Epithelial cell of proximal tubule (primary cell): ENCODE measurements at regions not wholly inside any gene's neighbourhood (a gene's known extent, or its start where the extent isn't known, plus 50 kb on each side); places are given as distances from the start of the nearest gene placed in this dataset.

Experiments
- DNase-seq: peaks from one replicate; pipeline ENCODE4 v3.0.0-alpha.2; 2011; ENCODE audit warnings: low read depth
- H3K4me3 ChIP-seq: 2 replicates; pipeline ENCODE4 v1.5.1; 2011; ENCODE audit warnings: low read depth, mild to moderate bottlenecking, low read length
- CTCF ChIP-seq: conservative IDR thresholded peaks from 2 replicates; pipeline ENCODE4 v1.5.1; 2012; ENCODE audit warnings: low read depth, mild to moderate bottlenecking, low read length

DNA sequence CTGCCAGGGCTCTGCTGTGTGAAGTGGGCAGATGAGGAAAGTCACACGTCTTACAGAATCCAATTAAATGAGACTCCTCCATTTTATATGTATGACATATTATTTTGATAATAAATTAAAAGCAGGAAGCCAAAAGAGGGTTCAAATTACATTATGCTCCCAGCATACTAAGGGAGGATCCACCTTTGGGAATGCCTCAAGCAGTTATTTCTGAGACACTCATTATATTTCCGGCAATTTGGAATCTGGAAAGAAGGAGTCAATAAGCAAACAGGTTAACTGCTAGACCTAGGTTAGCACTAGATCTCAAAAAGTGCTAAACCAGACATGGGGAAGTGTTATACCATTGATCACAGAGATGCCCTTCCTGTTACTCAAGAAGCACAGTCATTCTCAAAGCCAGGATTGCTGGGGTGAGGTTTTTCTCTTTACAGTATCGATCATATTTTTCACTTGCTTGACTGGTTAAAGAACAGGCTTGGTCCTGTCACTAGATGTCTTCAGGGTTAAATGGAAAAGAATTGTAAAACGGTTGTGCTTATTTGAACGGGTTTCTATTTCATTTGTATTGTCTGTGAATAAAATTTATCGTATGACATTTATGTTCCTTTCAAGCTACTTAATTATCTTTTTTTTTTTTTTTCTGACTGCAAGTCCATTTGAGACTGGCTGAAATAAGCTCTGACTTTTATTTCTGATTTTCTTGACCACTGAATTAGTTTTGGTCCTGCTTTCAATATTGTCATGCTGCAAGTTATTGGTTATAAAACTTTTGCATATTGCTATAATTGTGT, 523.2 kb downstream of the KLF12 start:
- H3K4me3 ChIP-seq, result no peak overlapping the region
- DNase-seq, result no peak
- TF ChIP-seq CTCF, result no peak

DNA sequence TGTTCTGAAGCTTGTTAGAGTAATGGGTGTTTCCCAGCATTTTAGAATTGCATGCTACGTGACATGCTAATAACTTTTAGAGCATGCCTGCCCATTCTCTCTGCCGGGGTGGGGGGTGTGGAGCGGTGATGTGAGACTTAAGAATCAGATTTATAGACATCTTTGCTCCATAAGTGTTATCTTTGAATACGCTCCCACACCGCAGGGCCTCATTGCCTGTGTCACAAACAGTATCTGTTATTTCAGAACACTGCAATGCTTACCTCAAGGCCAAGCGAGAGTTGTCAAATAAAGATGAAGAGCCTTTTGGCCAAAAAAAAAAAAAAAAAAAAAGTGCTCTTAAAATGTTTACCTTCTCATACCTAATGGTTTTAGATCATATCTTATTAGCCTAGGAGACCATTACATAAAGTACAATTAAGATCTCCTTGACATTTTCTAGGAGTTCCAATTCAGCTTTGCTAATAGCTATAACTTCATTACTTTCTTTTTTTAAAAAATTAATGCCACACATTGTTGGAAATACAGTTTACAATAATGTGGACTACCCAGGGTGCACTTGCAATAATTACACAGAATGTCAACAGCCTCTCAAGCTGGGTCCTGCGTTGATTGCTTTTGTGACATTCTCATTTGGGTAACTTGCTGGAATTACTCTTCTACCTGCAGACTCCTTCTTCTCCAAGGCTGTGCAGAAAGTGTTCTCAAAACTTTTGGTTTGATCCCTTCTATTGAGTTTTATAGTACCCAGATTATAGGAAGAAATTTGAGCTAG, 525.3 kb downstream of the KLF12 start:
- TF ChIP-seq CTCF, result no peak
- DNase-seq, result no peak
- H3K4me3 ChIP-seq, result no peak overlapping the region

DNA sequence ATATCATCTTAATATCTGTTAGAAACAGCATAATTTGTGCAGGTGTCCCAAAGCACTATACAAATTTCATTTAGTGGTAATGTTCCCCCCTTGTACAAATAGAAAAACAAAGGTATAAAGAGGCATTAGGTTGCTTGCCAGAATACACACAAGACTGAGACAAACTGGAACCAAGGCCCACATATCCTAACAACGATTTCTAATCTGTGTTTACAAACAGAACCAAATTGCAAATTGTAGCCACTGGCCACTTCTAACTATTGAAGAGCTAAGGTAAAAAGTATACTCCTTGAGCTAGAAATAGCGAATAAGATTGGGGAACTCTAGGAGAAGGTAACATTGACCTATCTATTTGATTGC, 526.1 kb downstream of the KLF12 start:
- DNase-seq, result no peak
- TF ChIP-seq CTCF, result no peak

GRCh38 chr13:73607489-73608156, 526.6 kb downstream of the KLF12 start:
- no peak overlapping the region for H3K4me3 ChIP-seq
- no peak for TF ChIP-seq CTCF
- peak; percentile 25 for DNase-seq

More for the DNA sequence above, 526.1 kb downstream of the KLF12 start:
- H3K4me3 ChIP-seq, result no peak overlapping the region

DNA sequence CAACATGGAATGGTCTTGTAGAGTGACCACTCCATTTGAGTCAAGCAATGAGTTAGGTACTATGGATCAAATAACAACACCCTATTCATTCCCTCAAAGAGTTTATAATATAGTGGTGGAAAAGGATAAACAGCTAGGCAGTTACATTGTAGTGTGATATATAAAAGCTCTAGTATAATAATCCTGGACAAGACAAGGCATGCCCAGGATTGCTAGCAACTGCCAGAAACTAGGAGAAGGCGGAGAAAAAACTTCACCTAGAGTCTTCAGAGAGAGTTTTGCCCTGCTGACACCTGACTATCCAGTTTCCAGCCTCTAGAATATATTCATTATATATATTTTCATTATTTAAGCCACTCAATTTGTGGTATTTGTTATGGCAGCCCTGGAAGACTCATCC, 530.6 kb downstream of the KLF12 start:
- no peak overlapping the region for H3K4me3 ChIP-seq
- no peak for TF ChIP-seq CTCF
- DNase-seq, result no peak

GRCh38 chr13:73602295-73602694, 531.9 kb downstream of the KLF12 start:
- DNase-seq, result no peak
- TF ChIP-seq CTCF, result no peak
- H3K4me3 ChIP-seq, result no peak overlapping the region
